Mesothelial cell of epicardium (in vitro differentiated cells): ENCODE measurements at regions not wholly inside any gene's neighbourhood (a gene's known extent, or its start where the extent isn't known, plus 50 kb on each side); places are given as distances from the start of the nearest gene placed in this dataset.

Experiments
- DNase-seq, 2 experiments: peaks; one replicate each; pipeline ENCODE4 v3.0.0; 2021; ENCODE audit warnings: low spot score in 2 of 2; ENCODE audit not compliant: unreplicated experiment in 2 of 2
- H3K27ac Mint-ChIP-seq: 2 replicates; pipeline ENCODE4 v1.8.0; 2021; ENCODE audit warnings: mixed read lengths
- H3K27me3 Mint-ChIP-seq: 2 replicates; pipeline ENCODE4 v1.8.0; 2021; ENCODE audit warnings: low read depth, mixed read lengths
- H3K36me3 Mint-ChIP-seq: 2 replicates; pipeline ENCODE4 v1.8.0; 2021; ENCODE audit warnings: mixed read lengths
- H3K4me1 Mint-ChIP-seq: 2 replicates; pipeline ENCODE4 v1.8.0; 2021; ENCODE audit warnings: mixed read lengths
- H3K4me3 Mint-ChIP-seq: 2 replicates; pipeline ENCODE4 v1.8.0; 2021; ENCODE audit warnings: mild to moderate bottlenecking, moderate library complexity, mixed read lengths
- H3K9me3 Mint-ChIP-seq: 2 replicates; pipeline ENCODE4 v1.8.0; 2021; ENCODE audit warnings: mixed read lengths
- TF ChIP-seq, protein P1 (sequence below): fragments of 200-600 bp; sonication (generic); IDR thresholded peaks from one replicate; pipeline ENCODE4 v1.5.0; 2021; ENCODE audit warnings: antibody characterized with exemption; ENCODE audit not compliant: unreplicated experiment

DNA sequence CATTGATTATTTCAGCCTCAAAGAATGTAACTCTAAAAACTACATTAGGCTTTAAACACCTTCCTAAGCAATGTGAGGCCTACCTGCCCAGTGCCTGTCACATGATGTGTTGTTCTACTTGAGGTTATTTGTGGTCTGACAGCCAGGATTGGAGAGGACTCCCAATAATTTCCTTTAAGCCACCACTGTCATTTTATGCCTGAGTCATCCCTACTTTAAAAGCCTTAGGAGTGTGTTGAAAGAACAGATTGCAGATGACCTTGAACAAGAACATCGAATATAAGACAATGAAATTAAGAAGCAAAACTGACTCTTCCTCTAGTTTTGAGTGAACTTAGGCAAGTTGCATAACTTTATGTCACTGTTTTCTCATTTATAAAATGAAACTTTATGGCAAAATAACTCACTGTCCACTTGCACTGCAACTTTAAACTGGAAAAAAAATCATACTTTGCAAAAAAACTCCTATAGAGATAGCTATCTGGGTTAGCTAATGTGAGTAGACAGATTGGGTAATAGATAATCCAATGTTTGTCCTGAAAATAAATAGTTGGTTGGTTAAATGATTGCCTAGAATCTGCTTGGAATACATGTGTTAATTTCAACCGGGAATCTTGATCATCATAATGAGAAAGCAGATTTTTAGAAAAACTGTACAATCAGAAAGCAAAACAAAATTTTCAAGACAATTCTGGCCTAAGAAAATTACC, 361.2 kb downstream of the SUCLA2 start:
- DNase-seq: no peak
- H3K27me3 Mint-ChIP-seq: no peaks in the 10 kb centered on the region
- TF ChIP-seq, protein P1, sequence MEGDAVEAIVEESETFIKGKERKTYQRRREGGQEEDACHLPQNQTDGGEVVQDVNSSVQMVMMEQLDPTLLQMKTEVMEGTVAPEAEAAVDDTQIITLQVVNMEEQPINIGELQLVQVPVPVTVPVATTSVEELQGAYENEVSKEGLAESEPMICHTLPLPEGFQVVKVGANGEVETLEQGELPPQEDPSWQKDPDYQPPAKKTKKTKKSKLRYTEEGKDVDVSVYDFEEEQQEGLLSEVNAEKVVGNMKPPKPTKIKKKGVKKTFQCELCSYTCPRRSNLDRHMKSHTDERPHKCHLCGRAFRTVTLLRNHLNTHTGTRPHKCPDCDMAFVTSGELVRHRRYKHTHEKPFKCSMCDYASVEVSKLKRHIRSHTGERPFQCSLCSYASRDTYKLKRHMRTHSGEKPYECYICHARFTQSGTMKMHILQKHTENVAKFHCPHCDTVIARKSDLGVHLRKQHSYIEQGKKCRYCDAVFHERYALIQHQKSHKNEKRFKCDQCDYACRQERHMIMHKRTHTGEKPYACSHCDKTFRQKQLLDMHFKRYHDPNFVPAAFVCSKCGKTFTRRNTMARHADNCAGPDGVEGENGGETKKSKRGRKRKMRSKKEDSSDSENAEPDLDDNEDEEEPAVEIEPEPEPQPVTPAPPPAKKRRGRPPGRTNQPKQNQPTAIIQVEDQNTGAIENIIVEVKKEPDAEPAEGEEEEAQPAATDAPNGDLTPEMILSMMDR: no peak

DNA sequence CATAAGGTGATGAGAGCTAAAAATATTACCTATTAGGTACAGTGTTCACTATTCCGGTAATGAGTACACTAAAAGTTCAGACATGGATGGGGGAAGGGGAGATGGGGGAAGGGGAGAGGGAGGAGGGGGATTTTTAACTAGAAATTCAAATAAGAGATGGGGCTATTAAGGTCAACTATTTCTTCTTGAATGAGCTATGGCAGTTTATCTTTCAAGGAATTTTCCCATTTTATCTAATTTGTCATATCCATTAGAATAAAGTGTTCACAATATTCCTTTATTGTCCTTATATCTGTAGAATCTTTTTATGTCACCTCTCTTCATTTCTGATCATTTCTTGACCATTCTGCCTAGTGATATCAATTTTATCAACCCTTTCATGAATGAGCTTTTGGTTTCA, 362.4 kb downstream of the SUCLA2 start:
- Mint-ChIP-seq H3K4me3 (no peak overlapping the region), H3K4me1 (no peaks in the 10 kb centered on the region), H3K36me3 (peaks cover 7% of the 10 kb centered on the region), H3K27me3 (no peaks in the 10 kb centered on the region), H3K9me3 (peaks cover 40% of the 10 kb centered on the region), H3K27ac (no peak overlapping the region)
- DNase-seq: no peak
- TF ChIP-seq, protein P1: no peak

More for the DNA sequence above, 361.2 kb downstream of the SUCLA2 start:
- Mint-ChIP-seq H3K4me3 (no peak overlapping the region), H3K4me1 (no peaks in the 10 kb centered on the region), H3K27ac (no peak overlapping the region), H3K9me3 (peaks cover 27% of the 10 kb centered on the region), H3K36me3 (peaks cover 6% of the 10 kb centered on the region)

DNA sequence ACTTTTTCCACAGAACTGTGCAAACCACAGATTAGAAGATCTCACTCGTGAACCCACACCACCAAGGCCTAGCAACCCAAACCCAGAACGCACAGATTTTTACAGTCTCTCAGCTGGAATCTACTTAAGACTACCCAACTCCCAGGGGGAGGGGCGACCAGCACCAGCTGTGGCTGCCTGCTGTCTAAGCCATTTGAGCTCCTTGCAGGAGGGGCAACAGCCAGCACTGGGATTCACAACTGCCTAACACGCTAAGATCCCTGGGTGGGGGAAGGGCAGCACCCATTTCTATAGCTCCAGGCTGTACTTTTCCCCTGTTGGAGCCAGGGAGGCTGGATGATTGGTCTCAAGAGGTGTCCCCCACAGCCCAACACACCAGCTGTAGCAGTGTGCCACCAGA, 368.8 kb downstream of the SUCLA2 start:
- Mint-ChIP-seq H3K4me3 (no peak overlapping the region), H3K4me1 (peaks cover 5% of the 10 kb centered on the region), H3K9me3 (peaks cover 47% of the 10 kb centered on the region), H3K27ac (no peak overlapping the region), H3K27me3 (no peaks in the 10 kb centered on the region), H3K36me3 (peaks cover 7% of the 10 kb centered on the region)
- DNase-seq: no peak
- TF ChIP-seq, protein P1: no peak

DNA sequence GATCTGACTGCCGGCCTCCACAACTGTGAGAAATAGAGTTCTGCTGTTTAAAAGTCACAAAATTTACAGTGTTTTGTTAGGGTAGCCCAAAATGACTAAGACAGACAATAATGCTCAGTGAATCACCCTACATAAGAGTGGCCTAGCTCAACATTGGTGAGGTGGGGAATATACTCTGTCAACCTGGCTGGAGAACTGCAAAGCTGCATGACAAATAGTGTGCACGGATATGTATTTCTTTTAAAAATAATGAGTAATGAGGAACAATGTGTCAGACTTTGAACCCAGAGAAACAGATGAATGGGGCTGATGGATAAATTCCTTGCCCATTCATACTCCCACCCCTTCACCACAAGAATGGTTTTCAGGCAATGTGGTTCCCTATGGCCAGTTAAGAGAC, 372.4 kb downstream of the SUCLA2 start:
- TF ChIP-seq, protein P1: no peak
- Mint-ChIP-seq H3K36me3 (no peaks in the 10 kb centered on the region), H3K4me1 (peaks cover 5% of the 10 kb centered on the region), H3K4me3 (no peak overlapping the region), H3K9me3 (peaks cover 12% of the 10 kb centered on the region), H3K27ac (no peak overlapping the region), H3K27me3 (peaks cover 10% of the 10 kb centered on the region)
- DNase-seq: no peak

DNA sequence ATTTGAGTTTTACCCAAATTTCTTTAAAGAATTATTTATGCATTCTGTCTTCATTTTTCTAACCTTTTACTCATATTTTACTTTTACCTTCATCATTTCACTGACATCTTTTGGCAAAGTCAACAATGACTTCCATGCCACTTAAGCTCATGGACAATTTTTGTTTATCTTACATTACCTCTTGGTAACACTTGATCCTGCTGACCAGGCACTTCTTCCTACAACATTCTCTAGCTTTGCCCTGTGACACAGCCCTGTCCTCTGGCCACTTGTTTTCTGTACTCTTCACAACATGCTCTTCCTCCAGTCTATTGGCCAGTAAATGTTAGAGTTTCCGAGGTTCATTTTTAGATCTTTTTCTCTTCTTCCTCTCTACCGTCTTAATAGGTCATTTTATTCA, 377.2 kb downstream of the SUCLA2 start:
- Mint-ChIP-seq H3K27ac (no peak overlapping the region), H3K4me3 (no peak overlapping the region), H3K27me3 (peaks cover 21% of the 10 kb centered on the region), H3K4me1 (peaks cover 15% of the 10 kb centered on the region), H3K9me3 (peaks cover 8% of the 10 kb centered on the region), H3K36me3 (no peaks in the 10 kb centered on the region)
- no peak for DNase-seq
- TF ChIP-seq, protein P1: no peak
